Mesenchymal stem cell (in vitro differentiated cells and primary cell): ENCODE measurements at regions not wholly inside any gene's neighbourhood (a gene's known extent, or its start where the extent isn't known, plus 50 kb on each side); places are given as distances from the start of the nearest gene placed in this dataset.
"Not testable (repeated sequence)": the region's sequence is repeated elsewhere in the genome, so short reads cannot be mapped to it uniquely, and the experiment has no call there.

Experiments used
- DNase-seq: peaks from one replicate; pipeline ENCODE4 v3.0.0-alpha.2; 2013
- H2AFZ ChIP-seq: one replicate; pipeline ENCODE4 v1.6.1; 2013; ENCODE audit warnings: low read depth, mild to moderate bottlenecking, control low read depth, inconsistent platforms, low read length, moderate library complexity
- H2AK5ac ChIP-seq: 2 replicates; pipeline ENCODE4 v1.6.1; 2013; ENCODE audit warnings: low read length, moderate library complexity, mild to moderate bottlenecking, inconsistent platforms; ENCODE audit not compliant: severe bottlenecking
- H2BK120ac ChIP-seq: one replicate; pipeline ENCODE4 v1.6.1; 2013; ENCODE audit warnings: low read depth, mild to moderate bottlenecking, inconsistent platforms, low read length, moderate library complexity
- H2BK12ac ChIP-seq, 2 experiments: one replicate each; pipeline ENCODE4 v1.6.1; 2013; ENCODE audit warnings: inconsistent platforms in 2 of 2, low read length in 2 of 2, mild to moderate bottlenecking in 2 of 2, moderate library complexity in 2 of 2, control low read depth in 1 of 2
- H2BK15ac ChIP-seq: one replicate; pipeline ENCODE4 v1.6.1; 2013; ENCODE audit warnings: mild to moderate bottlenecking, low read depth, inconsistent platforms; ENCODE audit not compliant: poor library complexity, severe bottlenecking
- H2BK5ac ChIP-seq: 2 replicates; pipeline ENCODE4 v1.6.1; 2013; ENCODE audit warnings: low read depth, mild to moderate bottlenecking, low read length, control low read depth, inconsistent platforms; ENCODE audit not compliant: poor library complexity, severe bottlenecking
- H3K14ac ChIP-seq, 2 experiments: one replicate each; pipeline ENCODE4 v1.6.1; 2013; ENCODE audit warnings: inconsistent platforms in 2 of 2, low read length in 2 of 2, control low read depth in 1 of 2, mild to moderate bottlenecking in 1 of 2, moderate library complexity in 1 of 2
- H3K18ac ChIP-seq, 2 experiments: one replicate each; pipeline ENCODE4 v1.6.1; 2013; ENCODE audit warnings: inconsistent platforms in 2 of 2, low read length in 2 of 2, control low read depth in 1 of 2, low read depth in 1 of 2, mild to moderate bottlenecking in 1 of 2
- H3K23ac ChIP-seq, 2 experiments: one replicate each; pipeline ENCODE4 v1.6.1; 2013; ENCODE audit warnings: inconsistent platforms in 2 of 2, low read length in 2 of 2, mild to moderate bottlenecking in 2 of 2, moderate library complexity in 2 of 2, control low read depth in 1 of 2
- H3K27ac ChIP-seq: 2 replicates; pipeline ENCODE4 v1.5.1; 2013; ENCODE audit warnings: mild to moderate bottlenecking, moderate library complexity, low read length, control low read depth, inconsistent platforms; ENCODE audit not compliant: poor library complexity, severe bottlenecking
- H3K27me3 ChIP-seq, 2 experiments: 2 replicates each; pipeline versions ENCODE4 v1.6.1 to v1.7.0; 2013; ENCODE audit warnings: low read length in 2 of 2, mild to moderate bottlenecking in 2 of 2, moderate library complexity in 2 of 2, control low read depth in 1 of 2, inconsistent platforms in 1 of 2; ENCODE audit not compliant: control insufficient read depth in 1 of 2, insufficient read depth in 1 of 2
- H3K36me3 ChIP-seq, 2 experiments: 2 replicates each; pipeline versions ENCODE4 v1.6.1 to v1.7.0; 2013; ENCODE audit warnings: low read length in 2 of 2, control low read depth in 1 of 2, inconsistent platforms in 1 of 2, low read depth in 1 of 2, mild to moderate bottlenecking in 1 of 2; ENCODE audit not compliant: insufficient read depth in 2 of 2, control insufficient read depth in 1 of 2
- H3K4ac ChIP-seq, 2 experiments: one replicate each; pipeline ENCODE4 v1.6.1; 2013; ENCODE audit warnings: inconsistent platforms in 2 of 2, low read length in 2 of 2, mild to moderate bottlenecking in 2 of 2, moderate library complexity in 2 of 2, control low read depth in 1 of 2, low read depth in 1 of 2
- H3K4me1 ChIP-seq: 2 replicates; pipeline ENCODE4 v1.6.1; 2013; ENCODE audit warnings: low read depth, low read length, control low read depth; ENCODE audit not compliant: control insufficient read depth, insufficient read depth
- H3K4me2 ChIP-seq: 2 replicates; pipeline ENCODE4 v1.6.1; 2013; ENCODE audit warnings: low read length, mild to moderate bottlenecking, inconsistent platforms; ENCODE audit not compliant: poor library complexity, severe bottlenecking
- H3K4me3 ChIP-seq, 2 experiments: 2 replicates each; pipeline versions ENCODE4 v1.5.1 to v1.7.0; 2013; ENCODE audit warnings: low read length in 2 of 2, mild to moderate bottlenecking in 2 of 2, control low read depth in 1 of 2, low read depth in 1 of 2; ENCODE audit not compliant: insufficient read depth in 1 of 2
- H3K79me1 ChIP-seq: replicated peaks from 2 replicates; pipeline ENCODE4 v1.6.1; 2013; ENCODE audit warnings: mild to moderate bottlenecking, control low read depth, low read length, inconsistent platforms; ENCODE audit not compliant: poor library complexity, severe bottlenecking
- H3K9ac ChIP-seq: 2 replicates; pipeline ENCODE4 v1.7.0; 2013; ENCODE audit warnings: mild to moderate bottlenecking, low read length, moderate library complexity
- H3K9me3 ChIP-seq: 2 replicates; pipeline ENCODE4 v1.7.0; 2013; ENCODE audit warnings: mild to moderate bottlenecking, low read length; ENCODE audit not compliant: control insufficient read depth
- H4K8ac ChIP-seq: one replicate; pipeline ENCODE4 v1.6.1; 2013; ENCODE audit warnings: inconsistent platforms, mild to moderate bottlenecking, low read length, moderate library complexity
- H4K91ac ChIP-seq: one replicate; pipeline ENCODE4 v1.6.1; 2013; ENCODE audit warnings: mild to moderate bottlenecking, low read length, inconsistent platforms
- WGBS: methylation state at CpG from one replicate; pipeline ENCODE4 v1.1.7; 2013; ENCODE audit warnings: mixed read lengths; 5-methylcytosine and 5-hydroxymethylcytosine counted together

DNA sequence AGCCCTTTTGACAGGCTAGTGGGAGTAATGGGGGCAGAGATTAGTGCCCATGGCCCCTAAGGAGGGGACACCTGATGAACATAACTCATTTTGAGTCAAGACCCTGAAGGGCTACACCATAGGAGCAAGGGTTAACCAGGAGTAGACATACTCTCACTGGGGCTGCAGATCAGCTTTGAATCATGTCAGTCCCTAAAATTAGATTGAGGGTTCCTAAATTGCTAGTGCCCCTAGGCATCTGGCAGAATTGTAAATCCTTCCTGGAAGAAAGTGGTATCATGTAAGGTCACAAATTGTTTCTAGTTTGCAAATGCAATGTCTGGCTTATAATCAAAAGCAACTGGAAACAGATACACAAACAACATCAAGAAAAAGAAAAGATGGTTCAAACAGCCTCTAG is 52.1 kb upstream of the LRRC37A2 start:
- H3K36me3 ChIP-seq, H2BK15ac ChIP-seq, H3K4me2 ChIP-seq, H3K14ac ChIP-seq, H2BK120ac ChIP-seq, H3K27me3 ChIP-seq, H2BK12ac ChIP-seq, H3K4me3 ChIP-seq, H3K4ac ChIP-seq, H3K18ac ChIP-seq, H3K9ac ChIP-seq, H2AFZ ChIP-seq, DNase-seq, H4K91ac ChIP-seq, H3K79me1 ChIP-seq, H2BK5ac ChIP-seq, H3K23ac ChIP-seq, H4K8ac ChIP-seq, H3K27ac ChIP-seq, H3K4me1 ChIP-seq, H3K9me3 ChIP-seq, H2AK5ac ChIP-seq: not testable (repeated sequence)

DNA sequence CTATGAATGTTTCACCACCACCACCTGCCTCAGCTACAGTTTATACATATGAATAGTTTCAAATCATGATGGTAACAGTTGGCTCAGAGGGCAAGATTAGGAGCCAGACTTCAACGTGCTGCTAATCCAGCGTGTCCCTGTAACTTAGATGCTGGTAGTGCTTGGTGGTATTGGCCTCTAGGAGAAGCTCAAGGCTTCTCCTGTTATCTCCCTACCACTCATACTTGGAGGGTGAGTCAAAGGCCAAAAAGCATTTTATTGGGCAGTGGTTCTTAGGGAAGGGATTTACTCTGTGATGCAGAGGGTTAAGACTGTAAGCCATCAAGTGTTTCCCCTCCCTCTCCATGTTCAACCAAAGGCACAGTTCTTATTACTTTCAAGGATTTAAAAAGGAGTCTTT is 57.2 kb upstream of the LRRC37A2 start:
- DNase-seq, H3K27ac ChIP-seq: not testable (repeated sequence)
- WGBS, result no CpG with 5 or more reads among the region's 2 CpGs

DNA sequence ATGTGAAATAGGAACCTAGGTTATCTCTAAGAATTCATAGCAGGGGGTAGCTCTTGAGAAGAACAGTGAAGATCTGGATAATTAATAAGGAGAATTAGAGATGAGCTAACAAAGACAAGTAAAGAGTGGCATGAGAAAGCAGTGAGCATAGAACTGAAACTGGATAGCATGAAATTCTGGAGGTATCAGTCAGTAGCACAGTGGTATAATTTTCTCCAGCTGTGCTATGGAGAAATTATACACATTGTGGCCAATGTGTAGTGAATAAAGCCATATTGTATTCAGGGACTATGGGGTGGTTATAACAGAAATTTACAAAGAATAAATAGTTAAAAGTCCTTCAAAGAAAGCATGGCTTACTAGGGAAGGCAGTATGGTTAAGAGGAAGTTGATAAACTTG is 57.7 kb upstream of the LRRC37A2 start:
- H3K9ac ChIP-seq, H2AFZ ChIP-seq, H3K4me3 ChIP-seq, H3K4ac ChIP-seq, H3K4me1 ChIP-seq, H3K36me3 ChIP-seq, H2BK5ac ChIP-seq, H3K23ac ChIP-seq, H2BK12ac ChIP-seq, H3K18ac ChIP-seq, H2BK15ac ChIP-seq, H3K9me3 ChIP-seq, H2BK120ac ChIP-seq, H4K91ac ChIP-seq, H3K14ac ChIP-seq, H4K8ac ChIP-seq, H3K4me2 ChIP-seq, H3K27ac ChIP-seq, H3K27me3 ChIP-seq, H2AK5ac ChIP-seq, H3K79me1 ChIP-seq, DNase-seq: not testable (repeated sequence)

More for the DNA sequence above, 57.2 kb upstream of the LRRC37A2 start:
- H2AK5ac ChIP-seq, H3K36me3 ChIP-seq, H3K18ac ChIP-seq, H3K4me1 ChIP-seq, H2BK120ac ChIP-seq, H4K8ac ChIP-seq, H3K9me3 ChIP-seq, H3K4me2 ChIP-seq, H3K9ac ChIP-seq, H2BK15ac ChIP-seq, H2BK12ac ChIP-seq, H4K91ac ChIP-seq, H3K14ac ChIP-seq, H3K79me1 ChIP-seq, H3K4me3 ChIP-seq, H3K23ac ChIP-seq, H3K27me3 ChIP-seq, H2AFZ ChIP-seq, H2BK5ac ChIP-seq, H3K4ac ChIP-seq: not testable (repeated sequence)

DNA sequence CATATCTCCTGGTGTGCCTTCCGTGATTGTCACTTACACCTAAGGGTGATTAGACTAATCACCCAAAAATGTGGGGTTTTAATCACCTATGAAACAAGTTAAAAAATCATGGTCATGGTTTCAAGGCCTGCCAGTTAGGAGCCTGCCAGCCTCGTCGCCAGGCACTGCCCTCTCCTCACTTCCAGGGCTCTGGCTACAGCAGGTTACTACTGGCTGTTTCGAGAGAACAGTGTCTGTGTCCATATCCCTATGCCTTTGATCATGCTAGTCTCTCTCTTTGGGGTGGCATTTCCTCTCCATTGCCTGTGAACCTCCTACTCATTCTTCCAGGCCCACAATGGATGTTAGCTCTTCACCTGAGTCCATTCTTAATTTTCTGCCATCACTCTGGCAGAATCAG is 59.2 kb upstream of the LRRC37A2 start:
- H2BK12ac ChIP-seq, H3K14ac ChIP-seq, H3K9ac ChIP-seq, H3K4me2 ChIP-seq, H2BK15ac ChIP-seq, H3K4me3 ChIP-seq, H4K91ac ChIP-seq, H3K23ac ChIP-seq, H3K9me3 ChIP-seq, H4K8ac ChIP-seq, H3K4me1 ChIP-seq, H2BK120ac ChIP-seq, H3K27ac ChIP-seq, H3K27me3 ChIP-seq, H2AK5ac ChIP-seq, H3K4ac ChIP-seq, H3K79me1 ChIP-seq, H3K18ac ChIP-seq, H2BK5ac ChIP-seq, DNase-seq, H2AFZ ChIP-seq, H3K36me3 ChIP-seq: not testable (repeated sequence)
- no CpG with 5 or more reads among the region's 4 CpGs for WGBS
